ENCODE measurements at regions not wholly inside any gene's neighbourhood (a gene's known extent, or its start where the extent isn't known, plus 50 kb on each side); places are given as distances from the start of the nearest gene placed in this dataset.

GRCh38 chr16:59878479-59878878 is 1144.4 kb upstream of the GOT2 start:
- ChIA-PET SMC1A (ENCODE audit: uncharacterized antibody, unreplicated experiment) (no interaction called here), CTCF (no interaction called here), POLR2A (no interaction called here), RAD21 (ENCODE audit: unreplicated experiment) (no interaction called here)
- no peaks in the 10 kb centered on the region for H3K79me2 ChIP-seq (ENCODE audit: control insufficient read depth, insufficient read depth, low read length)
- no peak overlapping the region for H3K4me2 ChIP-seq (ENCODE audit: control insufficient read depth, insufficient read depth)
- no peak for ATAC-seq
- DNase-seq (ENCODE audit: low read depth, low spot score): no peak
- H3K9me3 ChIP-seq (replicated peaks; ENCODE audit: control insufficient read depth, insufficient read depth, low read length): no peaks in the 10 kb centered on the region
- WGBS (ENCODE audit: insufficient coverage, insufficient replicate concordance, low lambda C conversion rate, missing lambda C conversion rate): 2% methylated on average over 3 of the region's 3 CpGs
- in situ Hi-C loops (cut with MboI) (no loop called here), intact Hi-C loops (cut with micrococcal nuclease; ENCODE audit: unreplicated experiment) (no loop called here)
- no peak overlapping the region for H3K9ac ChIP-seq (ENCODE audit: control insufficient read depth, insufficient read depth, low read length)
- no peaks in the 10 kb centered on the region for H3K4me1 ChIP-seq (ENCODE audit: control insufficient read depth, insufficient read depth, low read length)
- FAIRE-seq: no peak
- H2AFZ ChIP-seq (ENCODE audit: control insufficient read depth, low read depth, low read length): no peak overlapping the region
- no peak overlapping the region for H3K4me3 ChIP-seq
- no peaks in the 10 kb centered on the region for H3K27me3 ChIP-seq (replicated peaks in 1 of 2; ENCODE audit: control insufficient read depth in 2 of 2, insufficient read depth in 2 of 2, low read length in 1 of 2)
- BruUV-seq (replicated peaks): no TSS peak
- TF ChIP-seq SRF (IDR thresholded peaks at IDR 0.05; ENCODE audit: low read depth in 2 of 2, low read length in 2 of 2): no peak
- no peak for TF ChIP-seq ZNF217 (IDR thresholded peaks at IDR 0.05)
- no peak for TF ChIP-seq ZNF24 (IDR thresholded peaks at IDR 0.05)
- no peak for TF ChIP-seq YBX1 (IDR thresholded peaks at IDR 0.05)
- no peak for TF ChIP-seq LARP7 (IDR thresholded peaks at IDR 0.05)
- no peak for TF ChIP-seq RUNX3 (IDR thresholded peaks at IDR 0.05; ENCODE audit: low read length)
- TF ChIP-seq POLR2AphosphoS5 (IDR thresholded peaks at IDR 0.05; ENCODE audit: low read length): no peak
- TF ChIP-seq PAX5 (IDR thresholded peaks at IDR 0.05; ENCODE audit: borderline replicate concordance, low read depth, low read length): no peak
- TF ChIP-seq SIX5 (IDR thresholded peaks at IDR 0.05; ENCODE audit: low read depth, low read length, severe bottlenecking): no peak
- TF ChIP-seq ZBED1 (IDR thresholded peaks at IDR 0.05; ENCODE audit: borderline replicate concordance): no peak
- no peak for TF ChIP-seq MTA2 (IDR thresholded peaks at IDR 0.05; ENCODE audit: low read depth)
- TF ChIP-seq CHD4 (IDR thresholded peaks at IDR 0.05): no peak
- TF ChIP-seq, protein P1, sequence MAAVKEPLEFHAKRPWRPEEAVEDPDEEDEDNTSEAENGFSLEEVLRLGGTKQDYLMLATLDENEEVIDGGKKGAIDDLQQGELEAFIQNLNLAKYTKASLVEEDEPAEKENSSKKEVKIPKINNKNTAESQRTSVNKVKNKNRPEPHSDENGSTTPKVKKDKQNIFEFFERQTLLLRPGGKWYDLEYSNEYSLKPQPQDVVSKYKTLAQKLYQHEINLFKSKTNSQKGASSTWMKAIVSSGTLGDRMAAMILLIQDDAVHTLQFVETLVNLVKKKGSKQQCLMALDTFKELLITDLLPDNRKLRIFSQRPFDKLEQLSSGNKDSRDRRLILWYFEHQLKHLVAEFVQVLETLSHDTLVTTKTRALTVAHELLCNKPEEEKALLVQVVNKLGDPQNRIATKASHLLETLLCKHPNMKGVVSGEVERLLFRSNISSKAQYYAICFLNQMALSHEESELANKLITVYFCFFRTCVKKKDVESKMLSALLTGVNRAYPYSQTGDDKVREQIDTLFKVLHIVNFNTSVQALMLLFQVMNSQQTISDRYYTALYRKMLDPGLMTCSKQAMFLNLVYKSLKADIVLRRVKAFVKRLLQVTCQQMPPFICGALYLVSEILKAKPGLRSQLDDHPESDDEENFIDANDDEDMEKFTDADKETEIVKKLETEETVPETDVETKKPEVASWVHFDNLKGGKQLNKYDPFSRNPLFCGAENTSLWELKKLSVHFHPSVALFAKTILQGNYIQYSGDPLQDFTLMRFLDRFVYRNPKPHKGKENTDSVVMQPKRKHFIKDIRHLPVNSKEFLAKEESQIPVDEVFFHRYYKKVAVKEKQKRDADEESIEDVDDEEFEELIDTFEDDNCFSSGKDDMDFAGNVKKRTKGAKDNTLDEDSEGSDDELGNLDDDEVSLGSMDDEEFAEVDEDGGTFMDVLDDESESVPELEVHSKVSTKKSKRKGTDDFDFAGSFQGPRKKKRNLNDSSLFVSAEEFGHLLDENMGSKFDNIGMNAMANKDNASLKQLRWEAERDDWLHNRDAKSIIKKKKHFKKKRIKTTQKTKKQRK (IDR thresholded peaks at IDR 0.05; ENCODE audit: low read depth, low read length): no peak
- TF ChIP-seq HDAC2 (IDR thresholded peaks at IDR 0.05): no peak
- no peak for TF ChIP-seq SMAD1 (IDR thresholded peaks at IDR 0.05; ENCODE audit: low read depth, partially characterized antibody)
- TF ChIP-seq WRNIP1 (IDR thresholded peaks at IDR 0.05; ENCODE audit: borderline replicate concordance, low read depth, low read length): no peak
- no peak for TF ChIP-seq TBL1XR1 (IDR thresholded peaks at IDR 0.05; ENCODE audit: low read depth, low read length)
- TF ChIP-seq ZSCAN29 (IDR thresholded peaks at IDR 0.05): no peak
- TF ChIP-seq, protein P2, sequence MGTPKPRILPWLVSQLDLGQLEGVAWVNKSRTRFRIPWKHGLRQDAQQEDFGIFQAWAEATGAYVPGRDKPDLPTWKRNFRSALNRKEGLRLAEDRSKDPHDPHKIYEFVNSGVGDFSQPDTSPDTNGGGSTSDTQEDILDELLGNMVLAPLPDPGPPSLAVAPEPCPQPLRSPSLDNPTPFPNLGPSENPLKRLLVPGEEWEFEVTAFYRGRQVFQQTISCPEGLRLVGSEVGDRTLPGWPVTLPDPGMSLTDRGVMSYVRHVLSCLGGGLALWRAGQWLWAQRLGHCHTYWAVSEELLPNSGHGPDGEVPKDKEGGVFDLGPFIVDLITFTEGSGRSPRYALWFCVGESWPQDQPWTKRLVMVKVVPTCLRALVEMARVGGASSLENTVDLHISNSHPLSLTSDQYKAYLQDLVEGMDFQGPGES (IDR thresholded peaks at IDR 0.05): no peak
- no peaks in the 10 kb centered on the region for H4K20me1 ChIP-seq (ENCODE audit: control insufficient read depth, insufficient read depth)
- H3K27ac ChIP-seq (ENCODE audit: control insufficient read depth, insufficient read depth): no peak overlapping the region
- no peaks in the 10 kb centered on the region for H3K36me3 ChIP-seq (ENCODE audit: control insufficient read depth in 2 of 2, insufficient read depth in 2 of 2, low read length in 1 of 2)
